HG02840 (cell line): ENCODE measurements at regions not wholly inside any gene's neighbourhood (a gene's known extent, or its start where the extent isn't known, plus 50 kb on each side); places are given as distances from the start of the nearest gene placed in this dataset.

ENCODE experiments used
- ATAC-seq: cut with Tn5 transposase; IDR thresholded peaks from one replicate; pipeline ENCODE4 v1.9.1; 2021; ENCODE audit warnings: mild to moderate bottlenecking, moderate library complexity, moderate number of reproducible peaks; ENCODE audit not compliant: unreplicated experiment, low FRiP score

DNA sequence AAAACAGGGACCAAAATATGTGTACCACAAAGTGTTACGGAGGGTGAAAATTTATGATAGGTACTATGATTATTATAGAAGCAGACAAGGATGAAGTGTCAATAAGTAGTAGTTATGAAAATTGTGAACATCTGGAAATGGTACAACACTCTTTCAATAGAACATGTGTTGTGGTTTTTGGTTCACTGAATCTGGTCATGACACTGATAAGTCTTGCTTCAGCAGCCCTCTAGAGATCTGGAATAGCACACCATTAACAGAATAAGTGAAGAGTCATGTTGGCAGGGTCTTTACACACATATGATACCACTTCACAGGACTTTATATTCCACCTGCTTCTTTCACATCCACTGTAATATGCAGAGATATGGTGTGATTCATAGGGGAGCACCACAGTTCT, 985.2 kb upstream of the SEMA6D start:
- no peak for ATAC-seq

DNA sequence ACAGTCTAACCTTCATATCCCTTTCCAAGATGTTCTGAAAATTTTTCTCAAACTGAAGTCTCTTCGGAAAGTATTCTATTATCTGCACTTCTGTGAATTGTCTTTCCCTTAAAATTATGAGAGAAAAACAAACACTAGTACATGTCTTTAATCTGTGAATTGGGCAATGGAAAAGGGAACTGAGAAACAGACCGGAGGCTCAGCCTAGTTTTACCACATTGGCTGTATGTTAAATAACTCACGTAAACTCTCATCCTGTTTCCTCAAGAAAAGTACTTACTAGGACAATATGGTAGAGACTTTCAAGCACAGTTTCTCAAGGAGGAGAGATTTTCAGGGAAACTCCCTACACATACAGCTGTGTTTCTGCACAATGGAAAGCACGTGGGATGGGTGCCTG, 982.2 kb upstream of the SEMA6D start:
- ATAC-seq: no peak

DNA sequence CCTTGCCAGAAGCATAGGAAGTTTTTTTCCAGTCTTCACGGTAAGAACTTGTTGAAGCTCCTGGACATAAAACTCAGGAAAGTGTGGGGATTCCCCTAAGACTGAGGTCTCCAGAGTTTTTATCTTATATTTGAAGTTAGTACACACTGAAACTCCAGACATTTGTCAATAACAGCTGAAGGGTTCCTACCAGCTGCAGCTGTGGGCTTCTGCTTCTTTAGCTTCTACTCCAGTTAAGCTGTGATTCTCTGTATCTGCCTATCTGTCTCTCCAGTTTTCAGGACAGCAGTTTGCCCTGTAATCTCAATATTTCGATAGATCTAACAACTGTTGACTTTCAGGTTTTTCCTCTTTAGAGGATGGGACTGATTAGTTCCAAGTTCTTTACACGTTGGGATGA, 966.0 kb upstream of the SEMA6D start:
- no peak for ATAC-seq

DNA sequence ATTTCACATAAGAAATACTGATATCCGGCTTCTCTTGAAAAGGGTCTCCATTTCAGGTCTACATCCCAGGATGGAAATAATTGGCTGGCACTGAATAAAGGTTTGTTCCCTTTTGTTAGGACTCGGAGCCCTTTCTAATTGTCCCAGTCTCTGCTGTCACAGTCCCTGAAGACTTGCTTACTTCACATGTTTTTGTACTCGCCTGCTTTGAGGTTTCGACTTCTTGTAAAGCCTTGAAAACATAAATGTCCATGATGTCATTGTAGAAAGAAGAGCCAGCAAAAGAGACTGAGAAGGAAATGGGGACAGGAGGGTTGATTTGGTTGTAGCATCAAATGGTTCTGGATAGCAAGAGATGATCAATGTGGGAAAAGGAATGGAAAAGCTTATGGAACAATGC, 963.4 kb upstream of the SEMA6D start:
- no peak for ATAC-seq

DNA sequence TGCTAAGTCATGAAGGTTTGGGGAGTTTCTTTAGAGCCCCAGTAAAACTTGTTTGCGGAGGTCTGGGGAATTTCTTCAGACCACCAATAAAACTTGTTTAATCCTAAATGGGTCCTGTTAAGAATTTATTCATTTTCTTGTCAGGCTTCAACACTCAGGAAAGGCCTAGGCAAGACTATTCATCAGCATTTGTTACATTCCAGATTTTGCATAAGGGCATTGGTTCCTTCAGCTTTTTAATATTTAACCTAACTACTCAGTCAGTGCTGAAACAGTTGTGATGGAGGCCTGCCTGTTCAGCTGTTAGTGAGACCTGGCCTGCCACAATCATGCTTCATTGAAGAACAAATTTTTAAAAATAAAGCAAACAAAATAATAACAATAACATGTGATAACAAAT, 954.2 kb upstream of the SEMA6D start:
- ATAC-seq: no peak

DNA sequence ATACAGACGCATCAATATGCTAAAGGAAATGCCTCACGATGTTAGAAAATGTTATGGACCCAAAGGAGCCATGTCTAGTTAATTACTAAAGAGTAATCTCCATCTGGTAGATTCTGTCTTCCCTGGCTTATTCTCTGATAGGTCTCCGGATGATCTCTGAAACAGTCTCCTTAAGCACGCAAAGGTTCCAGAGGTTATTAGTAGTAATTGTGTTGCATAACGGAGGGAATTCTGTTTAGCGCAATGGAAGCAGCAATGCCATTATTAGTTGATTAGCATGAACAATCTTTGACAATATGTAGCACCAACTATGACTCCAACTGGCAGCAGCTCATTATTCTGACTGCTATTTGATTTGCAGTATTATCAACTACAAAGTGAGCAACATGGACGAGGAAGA, 952.5 kb upstream of the SEMA6D start:
- ATAC-seq: no peak

DNA sequence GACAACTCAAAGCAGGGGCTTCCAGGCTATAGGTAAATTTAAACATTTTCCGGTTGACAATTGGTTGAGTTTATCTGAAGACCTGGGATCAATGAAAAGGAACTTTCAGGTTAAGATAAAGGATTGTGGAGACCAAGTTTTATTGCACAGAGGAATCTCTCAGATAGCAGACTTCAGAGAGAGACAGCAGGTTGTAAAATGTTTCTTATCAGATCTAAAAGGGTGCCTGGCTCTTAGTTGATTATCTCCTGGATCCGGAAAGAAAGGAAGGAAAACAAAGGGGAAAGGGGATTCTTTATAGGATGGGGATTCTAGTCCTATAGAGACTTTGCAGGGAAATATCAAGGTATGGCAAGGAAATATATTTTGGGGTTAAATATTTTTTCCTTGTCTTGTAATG, 951.3 kb upstream of the SEMA6D start:
- ATAC-seq: no peak

DNA sequence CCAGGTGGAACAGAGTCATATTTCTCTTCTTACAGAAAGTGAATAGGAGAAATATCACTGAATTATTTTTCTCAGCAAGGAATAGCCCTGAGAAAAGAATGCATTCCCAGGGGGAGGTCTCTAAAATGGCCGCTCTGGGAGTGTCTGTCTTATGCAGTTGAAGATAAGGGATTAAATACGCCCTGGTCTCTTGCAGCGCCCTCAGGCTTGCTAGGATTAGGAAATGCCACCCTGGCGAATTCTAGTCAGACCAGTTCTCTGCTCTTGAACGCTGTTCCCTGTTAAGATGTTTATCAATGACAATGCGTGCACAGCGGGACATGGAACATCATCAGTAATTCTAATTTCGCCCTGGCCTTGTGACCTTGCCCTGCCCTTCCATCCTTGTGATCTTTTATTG, 949.0 kb upstream of the SEMA6D start:
- ATAC-seq: no peak

DNA sequence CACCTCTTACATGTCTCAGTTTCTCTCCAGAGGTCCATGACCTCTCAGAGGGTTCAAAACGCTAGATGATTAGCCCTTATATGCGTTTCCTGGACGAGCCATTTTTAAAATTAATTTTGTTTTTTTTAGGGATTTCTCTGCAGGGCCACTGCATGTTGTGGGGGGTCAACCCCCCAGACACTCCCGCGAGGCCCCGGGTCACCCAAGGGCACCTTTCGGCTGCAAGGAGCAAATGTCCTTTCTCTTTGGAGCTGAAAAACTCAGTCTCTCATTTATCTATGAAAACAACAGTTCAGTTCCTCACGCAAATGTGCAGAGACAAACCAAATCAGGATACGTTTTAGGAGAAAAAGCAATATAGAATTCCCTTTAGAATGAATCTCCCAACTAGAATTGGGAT, 944.3 kb upstream of the SEMA6D start:
- ATAC-seq: no peak

DNA sequence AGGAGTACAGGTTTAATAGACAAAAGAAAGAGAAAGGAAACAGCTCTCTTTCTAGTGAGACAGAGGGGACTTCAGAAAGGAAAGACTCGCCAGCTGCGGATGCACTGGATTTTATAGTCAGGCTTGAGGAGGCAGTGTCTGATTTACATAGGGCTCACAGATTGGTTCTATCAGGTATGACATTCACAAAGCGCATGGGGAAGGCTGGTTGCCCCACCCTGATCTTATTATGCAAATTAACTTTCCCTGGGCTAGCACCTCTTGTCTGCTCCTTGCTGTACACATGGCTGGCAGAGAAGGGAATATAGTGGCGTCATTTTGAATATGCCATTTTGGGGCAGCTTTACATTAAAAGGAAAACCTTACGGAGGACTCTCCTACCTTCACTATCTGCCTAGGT, 938.4 kb upstream of the SEMA6D start:
- no peak for ATAC-seq

DNA sequence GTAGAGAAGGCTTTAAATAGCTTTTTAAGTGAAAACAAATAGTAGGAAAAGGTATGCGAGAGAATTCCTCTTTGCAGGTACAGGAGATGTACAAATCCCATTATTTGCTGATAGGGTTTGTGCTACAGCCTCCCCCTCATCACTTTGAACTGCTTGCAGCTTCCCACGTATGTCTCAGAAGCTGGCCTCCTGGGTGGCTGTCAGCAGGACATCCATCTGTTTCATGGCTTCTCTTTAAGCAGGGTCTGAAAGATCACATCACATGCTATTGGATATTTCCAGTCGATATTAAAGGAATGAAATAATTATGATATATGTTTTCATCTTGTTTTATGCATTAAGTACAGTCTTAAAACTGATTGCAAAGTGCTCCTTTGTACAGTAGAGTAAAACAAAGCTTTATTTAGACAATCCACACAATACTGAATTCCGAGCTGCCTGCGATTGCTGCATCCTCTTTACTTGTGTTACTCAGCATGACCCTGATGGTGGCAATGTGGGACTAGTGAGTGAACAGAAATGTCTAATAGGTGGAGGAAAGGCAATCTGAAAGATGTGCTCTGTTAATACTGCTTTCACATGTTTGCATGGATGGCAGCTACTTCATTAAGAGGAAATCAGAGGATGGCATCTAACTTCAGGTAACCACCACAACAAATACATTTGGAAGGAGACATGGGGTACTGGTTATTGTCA, 930.6 kb upstream of the SEMA6D start:
- ATAC-seq: no peak

DNA sequence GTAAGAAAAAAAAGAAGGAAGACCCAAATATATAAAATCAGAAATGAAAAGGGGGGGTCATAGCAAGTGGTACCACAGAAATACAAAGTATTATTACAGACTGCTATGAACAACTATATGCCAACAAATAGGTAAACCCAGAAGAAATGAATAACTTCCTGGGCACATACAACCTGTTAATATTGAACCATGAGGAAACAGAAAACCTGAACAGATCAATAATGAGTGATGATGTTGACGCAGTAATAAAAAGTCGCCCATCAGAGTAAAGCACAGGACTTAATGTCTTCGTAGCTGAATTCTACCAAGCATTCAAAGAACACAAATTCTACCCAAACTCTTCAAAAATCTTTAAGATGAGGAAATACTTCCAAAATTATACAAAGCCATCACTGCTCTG, 921.6 kb upstream of the SEMA6D start:
- no peak for ATAC-seq

DNA sequence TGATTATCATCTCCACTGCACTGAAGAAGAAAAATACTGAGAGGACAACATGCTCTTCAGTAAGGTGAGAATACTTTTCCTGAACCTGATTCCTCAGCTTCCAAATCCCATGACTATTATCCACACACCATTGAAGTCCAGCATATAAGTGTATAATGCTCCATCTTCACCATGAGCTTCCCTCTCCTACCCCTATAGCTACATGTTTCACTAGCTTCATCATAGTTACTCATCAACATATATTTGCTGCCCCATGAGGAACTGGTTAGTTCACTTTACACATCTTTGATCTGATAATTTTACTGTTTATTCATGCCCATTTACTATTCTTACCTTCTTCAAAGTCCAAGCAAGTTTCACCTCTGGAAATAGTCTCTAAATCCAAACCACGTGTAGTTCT, 908.5 kb upstream of the SEMA6D start:
- ATAC-seq: no peak

DNA sequence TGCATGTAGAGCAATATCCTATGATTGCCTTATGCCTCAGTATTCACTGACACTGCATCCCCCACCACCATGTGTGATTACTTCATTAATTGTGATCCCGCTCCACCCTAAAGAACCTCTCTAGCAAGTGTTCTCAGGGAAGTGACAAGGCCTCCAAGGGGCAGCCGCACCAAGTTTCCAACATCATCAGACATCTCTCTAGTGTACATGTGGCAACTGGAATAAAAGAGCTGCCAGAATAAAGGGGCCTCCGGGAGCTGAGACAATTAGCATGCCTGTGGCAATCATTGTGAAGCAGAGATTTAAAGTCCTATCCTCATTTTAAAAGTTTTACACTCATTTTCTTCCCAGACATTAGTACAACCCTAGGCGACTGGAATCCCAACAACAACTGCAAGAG, 902.1 kb upstream of the SEMA6D start:
- ATAC-seq: no peak

DNA sequence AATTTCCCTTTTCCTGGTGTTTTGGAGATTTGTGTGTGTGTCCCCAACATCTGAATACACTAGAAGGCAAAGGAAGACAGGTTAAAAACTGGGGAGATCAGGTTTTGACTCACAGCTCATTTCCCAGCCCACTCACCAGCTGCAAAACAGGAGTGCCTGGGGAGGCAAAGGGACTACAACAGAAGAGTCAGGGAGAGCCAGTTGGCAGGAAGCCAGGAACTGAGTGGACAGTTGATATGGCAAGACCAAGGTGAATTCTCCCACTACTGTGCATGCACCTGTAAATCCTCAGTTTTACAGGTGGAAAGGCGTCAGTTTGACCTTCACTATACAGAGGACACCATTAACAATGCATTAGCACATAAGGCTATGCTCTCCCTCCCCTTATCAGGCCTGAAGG, 901.5 kb upstream of the SEMA6D start:
- no peak for ATAC-seq

DNA sequence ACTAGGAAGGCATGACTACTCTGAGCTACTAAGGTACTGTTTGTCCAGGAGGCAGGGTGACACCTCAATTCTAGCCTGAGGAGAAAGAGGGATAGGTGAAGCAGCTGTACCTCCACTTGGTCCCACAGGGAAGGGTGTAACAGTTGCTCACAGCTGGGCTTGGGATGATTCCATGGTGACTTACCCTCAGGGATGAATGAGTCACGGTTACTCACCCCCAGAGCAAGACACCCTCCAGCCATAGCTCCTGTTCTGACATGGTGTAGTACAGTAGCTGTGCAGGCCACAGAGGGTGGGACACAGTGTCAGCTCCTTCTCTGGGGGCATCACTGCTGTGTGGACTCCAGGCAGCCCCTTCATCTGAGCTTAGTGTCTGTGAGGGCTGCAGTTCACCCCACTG, 868.6 kb upstream of the SEMA6D start:
- ATAC-seq: no peak

DNA sequence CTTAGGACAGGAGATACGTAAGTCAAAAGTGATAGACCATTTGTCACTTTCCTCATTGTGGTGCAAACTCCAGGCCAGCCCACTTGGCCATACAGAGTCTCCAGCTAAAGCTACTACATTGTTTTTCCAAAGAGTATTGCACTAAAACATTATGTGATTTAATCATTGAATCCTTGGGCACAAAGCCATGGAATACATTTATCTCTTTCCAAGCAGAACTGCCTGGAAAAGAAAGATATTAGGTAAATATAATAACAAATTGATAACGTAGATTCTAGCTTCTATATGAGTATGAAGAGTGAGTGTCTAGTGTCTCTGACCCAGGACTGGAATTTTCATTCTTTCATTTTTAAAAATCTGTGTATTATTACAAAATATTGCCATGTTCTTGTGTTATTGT, 863.7 kb upstream of the SEMA6D start:
- no peak for ATAC-seq

DNA sequence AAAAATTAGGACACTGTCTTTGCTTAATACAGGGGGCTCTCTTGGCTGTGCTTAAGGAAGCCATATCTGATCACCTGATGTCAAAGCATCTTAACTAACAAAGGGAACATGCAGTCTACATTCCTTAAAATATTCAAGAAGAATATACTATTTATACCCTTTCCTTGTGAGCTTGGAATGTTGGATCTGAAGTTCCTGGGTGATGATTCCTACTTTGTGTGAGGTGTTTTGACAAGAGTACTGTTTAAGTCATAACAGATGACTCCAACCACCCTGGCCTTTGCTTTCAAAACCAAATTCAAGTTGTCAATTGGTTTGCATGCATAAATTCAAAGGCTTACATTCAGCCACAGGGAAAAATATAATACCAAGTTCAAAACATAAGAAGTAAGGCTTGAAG, 862.7 kb upstream of the SEMA6D start:
- no peak for ATAC-seq

DNA sequence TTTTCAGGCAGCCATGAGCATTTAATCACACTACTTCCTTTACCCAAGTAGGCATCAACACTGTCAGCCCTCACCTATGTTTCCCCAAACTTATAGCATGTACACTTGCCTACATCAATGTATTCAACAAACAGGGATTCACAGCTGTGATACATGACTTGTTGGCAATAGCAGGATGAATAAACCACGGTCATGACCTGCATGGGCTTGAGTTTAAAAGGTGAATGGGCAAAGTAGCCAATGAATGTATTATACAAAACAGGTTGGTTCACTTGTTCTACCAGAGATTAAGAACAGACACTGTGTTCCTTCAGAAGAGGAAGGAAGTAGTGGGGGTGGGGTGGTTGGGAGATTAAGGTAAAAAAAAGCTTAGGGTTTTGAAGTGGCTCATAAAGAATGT, 861.9 kb upstream of the SEMA6D start:
- no peak for ATAC-seq

DNA sequence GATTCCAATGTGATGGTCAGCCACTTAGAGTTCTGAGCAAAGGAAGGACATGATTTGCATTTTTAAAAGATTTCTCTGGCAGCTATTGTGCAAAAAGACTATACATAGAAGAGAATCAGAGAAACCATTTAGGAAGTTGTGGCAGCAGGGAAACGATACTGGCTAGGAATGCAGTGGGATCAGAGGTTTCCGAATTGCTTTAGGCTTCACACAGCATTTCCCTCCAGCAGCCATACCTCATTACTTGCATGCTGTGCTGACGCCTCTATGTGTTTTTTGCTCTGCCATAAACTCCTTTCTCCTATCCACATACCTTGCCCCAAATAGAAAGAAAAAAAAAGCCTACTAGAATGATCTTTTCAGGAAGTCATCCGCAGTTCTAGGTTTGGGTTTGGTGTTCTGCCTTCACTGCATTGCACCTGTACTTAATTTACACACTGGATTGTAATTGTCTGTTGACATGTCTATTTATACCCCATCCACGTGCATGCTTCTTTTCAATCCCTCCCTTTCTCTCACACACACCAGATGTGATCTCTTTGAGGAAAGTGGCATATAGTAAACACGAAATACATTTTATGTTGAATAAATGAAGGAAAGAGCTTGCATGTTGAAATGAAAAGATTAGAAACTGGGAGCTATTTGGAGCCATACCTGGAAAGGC, 860.3 kb upstream of the SEMA6D start:
- ATAC-seq: no peak

DNA sequence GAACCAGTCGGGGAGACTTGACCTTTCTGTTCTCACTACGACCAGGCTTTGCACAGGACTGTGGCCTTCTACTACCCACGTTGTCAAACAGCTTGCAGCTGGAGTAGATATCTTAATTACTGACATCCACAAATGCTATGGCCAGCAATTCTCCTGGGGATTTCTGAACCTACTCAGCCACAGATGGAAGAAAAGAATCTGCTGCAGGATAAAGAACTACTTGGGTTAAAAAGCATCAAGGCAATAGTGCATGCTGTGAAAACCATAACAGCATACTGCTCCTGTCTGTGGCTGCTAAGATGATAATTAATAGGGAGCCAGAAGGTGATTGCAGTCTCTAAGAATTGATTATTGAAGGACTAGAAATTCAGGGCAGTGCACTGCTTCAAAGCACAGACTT, 859.2 kb upstream of the SEMA6D start:
- no peak for ATAC-seq

DNA sequence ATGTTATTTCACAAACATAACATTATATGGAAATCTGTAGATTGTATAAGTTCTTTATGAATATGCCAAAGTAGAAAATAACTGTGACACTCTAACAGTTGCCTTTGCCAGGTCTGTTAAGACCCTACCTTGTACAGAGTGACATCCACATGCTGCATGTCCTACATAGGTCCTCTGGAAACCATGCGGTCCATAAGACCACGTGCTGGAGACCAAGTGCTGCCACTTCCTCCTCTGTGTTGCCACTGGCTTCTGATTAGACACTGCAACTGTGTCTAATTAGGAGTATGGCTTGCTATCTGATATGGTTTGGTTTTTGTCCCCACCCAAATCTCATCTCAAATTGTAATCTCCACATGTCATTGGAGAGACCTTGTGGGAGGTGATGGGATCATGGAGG, 855.5 kb upstream of the SEMA6D start:
- no peak for ATAC-seq

DNA sequence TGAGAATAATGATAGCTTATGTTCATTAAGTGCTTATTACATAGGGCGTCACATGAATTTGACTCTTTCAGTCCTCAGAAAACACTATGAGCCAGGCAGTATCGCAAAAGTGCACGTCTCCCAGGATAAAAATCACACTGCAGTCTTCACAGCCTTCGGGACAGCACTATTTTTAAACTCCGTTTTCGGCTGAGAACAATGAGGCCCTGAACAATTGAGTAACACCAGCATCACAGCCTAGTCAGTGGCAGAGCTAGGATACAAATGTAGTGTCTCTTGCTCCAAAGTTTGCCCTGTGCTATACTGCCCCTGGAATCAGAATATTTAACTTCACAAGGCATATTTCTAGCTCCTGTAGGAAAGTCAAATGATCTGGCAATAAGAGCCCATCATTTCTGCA, 852.1 kb upstream of the SEMA6D start:
- no peak for ATAC-seq
